ENCODE measurements at regions not wholly inside any gene's neighbourhood (a gene's known extent, or its start where the extent isn't known, plus 50 kb on each side); places are given as distances from the start of the nearest gene placed in this dataset.

DNA sequence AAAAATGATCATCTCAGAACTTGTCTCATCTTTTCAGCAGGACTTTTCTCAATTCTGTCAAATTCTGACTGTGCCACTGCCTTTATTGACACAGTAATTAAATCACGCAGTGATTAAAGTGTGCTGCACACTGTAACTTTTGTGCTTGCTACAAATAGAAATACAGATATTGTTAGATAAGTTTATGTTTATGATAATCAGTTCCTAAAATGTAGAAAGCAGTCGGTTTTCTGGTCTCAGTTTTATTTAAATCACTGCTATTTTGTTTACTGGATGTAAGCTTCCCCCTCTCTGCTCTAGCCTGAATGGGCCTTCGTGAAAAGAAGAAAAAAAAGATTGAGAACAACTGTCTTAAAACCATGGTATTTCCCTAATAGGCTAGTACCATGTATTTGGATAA is 258.8 kb upstream of the STARD13 start:
- no peak for DNase-seq
- intact Hi-C loops (cut with DNase I; ENCODE audit: low total_unique reads): loop anchor here (5.0 kb wide), 2 partner anchors 192 to 257 kb away; partner anchors contain the start of gene STARD13
- peaks cover 0 to 6% of the 10 kb centered on the region in 2 donors for H3K4me1 ChIP-seq
- H3K4me3 ChIP-seq: no peak overlapping the region
- H3K9me3 ChIP-seq: no peaks in the 10 kb centered on the region
- H3K36me3 ChIP-seq: no peaks in the 10 kb centered on the region
- H3K27ac ChIP-seq: peak overlapping the region; percentile 94 to 97
- TF ChIP-seq POLR2A (IDR thresholded peaks at IDR 0.05): no peak
- H3K27me3 ChIP-seq: no peaks in the 10 kb centered on the region

DNA sequence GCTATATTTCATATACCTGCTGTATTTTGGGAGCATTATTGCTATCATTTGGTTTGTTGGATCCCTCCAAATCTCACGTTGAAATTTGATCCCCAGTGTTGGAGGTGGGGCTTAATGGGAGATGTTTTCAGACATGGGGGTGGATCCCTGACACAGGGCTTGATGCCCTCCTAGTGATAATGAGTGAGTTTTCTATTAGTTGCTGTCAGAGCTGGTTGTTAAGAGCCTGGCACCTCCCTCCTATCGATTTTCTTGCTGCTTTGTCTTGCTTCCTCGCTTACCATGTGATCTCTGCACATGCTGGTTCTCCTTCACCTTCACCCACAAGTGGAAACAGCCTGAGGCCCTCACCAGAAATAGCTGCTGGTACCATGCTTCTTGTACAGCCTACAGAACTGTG is 259.9 kb upstream of the STARD13 start:
- Histone ChIP-seq H3K4me1 (peaks cover 0 to 6% of the 10 kb centered on the region in 2 donors), H3K27ac (peak overlapping the region; percentile 94 to 97), H3K4me3 (no peak overlapping the region), H3K36me3 (no peaks in the 10 kb centered on the region), H3K27me3 (no peaks in the 10 kb centered on the region), H3K9me3 (no peaks in the 10 kb centered on the region)
- no peak for TF ChIP-seq POLR2A (IDR thresholded peaks at IDR 0.05)
- no peak for DNase-seq
- intact Hi-C loops (cut with DNase I; ENCODE audit: low total_unique reads): no loop called here

DNA sequence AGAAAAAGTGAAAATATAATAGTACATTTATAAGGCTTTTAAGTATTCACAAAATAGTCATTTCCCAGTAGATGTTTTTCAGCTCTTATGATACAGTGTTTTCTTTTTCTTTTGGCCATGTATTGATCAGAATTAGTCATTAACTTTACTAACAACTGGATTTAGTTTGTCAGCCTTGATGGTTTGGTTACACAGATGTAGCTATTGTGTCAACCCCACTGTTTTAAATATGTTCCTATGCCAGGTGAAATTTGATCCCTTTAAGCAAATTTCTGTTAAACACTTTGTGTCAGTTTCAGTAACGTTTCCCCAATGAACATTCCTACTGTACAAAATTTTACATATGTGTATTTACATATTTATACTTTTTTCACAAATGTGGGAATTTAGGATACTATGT is 261.5 kb upstream of the STARD13 start:
- H3K9me3 ChIP-seq: no peaks in the 10 kb centered on the region
- TF ChIP-seq, protein P1, sequence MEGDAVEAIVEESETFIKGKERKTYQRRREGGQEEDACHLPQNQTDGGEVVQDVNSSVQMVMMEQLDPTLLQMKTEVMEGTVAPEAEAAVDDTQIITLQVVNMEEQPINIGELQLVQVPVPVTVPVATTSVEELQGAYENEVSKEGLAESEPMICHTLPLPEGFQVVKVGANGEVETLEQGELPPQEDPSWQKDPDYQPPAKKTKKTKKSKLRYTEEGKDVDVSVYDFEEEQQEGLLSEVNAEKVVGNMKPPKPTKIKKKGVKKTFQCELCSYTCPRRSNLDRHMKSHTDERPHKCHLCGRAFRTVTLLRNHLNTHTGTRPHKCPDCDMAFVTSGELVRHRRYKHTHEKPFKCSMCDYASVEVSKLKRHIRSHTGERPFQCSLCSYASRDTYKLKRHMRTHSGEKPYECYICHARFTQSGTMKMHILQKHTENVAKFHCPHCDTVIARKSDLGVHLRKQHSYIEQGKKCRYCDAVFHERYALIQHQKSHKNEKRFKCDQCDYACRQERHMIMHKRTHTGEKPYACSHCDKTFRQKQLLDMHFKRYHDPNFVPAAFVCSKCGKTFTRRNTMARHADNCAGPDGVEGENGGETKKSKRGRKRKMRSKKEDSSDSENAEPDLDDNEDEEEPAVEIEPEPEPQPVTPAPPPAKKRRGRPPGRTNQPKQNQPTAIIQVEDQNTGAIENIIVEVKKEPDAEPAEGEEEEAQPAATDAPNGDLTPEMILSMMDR (IDR thresholded peaks at IDR 0.05): no peak
- no peak for TF ChIP-seq POLR2A (IDR thresholded peaks at IDR 0.05)
- H3K27ac ChIP-seq: no peak overlapping the region
- H3K36me3 ChIP-seq: no peaks in the 10 kb centered on the region
- H3K4me3 ChIP-seq: no peak overlapping the region
- H3K4me1 ChIP-seq: no peaks in the 10 kb centered on the region
- intact Hi-C loops (cut with DNase I; ENCODE audit: low total_unique reads): no loop called here
- no peak for DNase-seq
- no peaks in the 10 kb centered on the region for H3K27me3 ChIP-seq

DNA sequence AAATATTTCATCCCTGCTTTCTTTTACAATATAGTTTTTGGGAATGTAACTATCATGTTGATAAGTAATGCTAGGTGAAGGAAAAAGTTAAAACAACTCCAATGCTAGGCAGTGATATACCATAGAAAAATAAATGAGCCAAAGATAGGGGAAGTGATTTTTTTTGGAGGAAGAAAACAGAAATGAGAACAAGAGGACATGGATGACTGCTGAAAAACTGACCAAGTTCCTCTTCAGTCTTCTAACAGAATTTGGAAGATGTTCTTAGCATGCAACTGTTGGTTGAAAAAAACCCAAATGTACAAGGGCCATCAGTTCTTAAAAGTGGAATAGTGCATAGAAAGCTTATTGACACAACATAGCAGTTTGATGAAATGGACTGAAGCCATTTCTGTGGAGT is 262.5 kb upstream of the STARD13 start:
- H3K27me3 ChIP-seq: no peaks in the 10 kb centered on the region
- H3K4me3 ChIP-seq: no peak overlapping the region
- H3K36me3 ChIP-seq: no peaks in the 10 kb centered on the region
- TF ChIP-seq, protein P1 (IDR thresholded peaks at IDR 0.05): no peak
- no peak for TF ChIP-seq POLR2A (IDR thresholded peaks at IDR 0.05)
- DNase-seq: no peak
- H3K9me3 ChIP-seq: no peaks in the 10 kb centered on the region
- H3K4me1 ChIP-seq: no peaks in the 10 kb centered on the region
- intact Hi-C loops (cut with DNase I; ENCODE audit: low total_unique reads): no loop called here
- H3K27ac ChIP-seq: no peak overlapping the region

DNA sequence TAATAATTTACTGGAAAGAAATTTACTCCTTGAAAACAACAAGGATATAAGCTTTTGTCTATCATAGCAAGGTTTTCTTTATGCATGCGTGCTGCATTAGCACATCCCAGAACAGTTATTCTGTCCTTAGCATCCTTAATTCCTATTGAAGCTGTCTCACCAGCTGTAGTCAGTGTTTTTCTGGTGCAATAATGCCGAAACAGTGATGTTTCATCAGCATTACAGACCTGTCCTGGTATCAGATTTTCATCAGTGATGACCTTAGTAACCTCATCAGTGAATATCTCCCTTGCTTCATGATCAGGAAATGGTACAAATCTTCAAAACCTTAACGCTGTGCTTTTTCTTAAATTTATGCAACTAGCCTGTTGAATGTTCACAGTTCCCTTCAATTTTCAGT is 264.7 kb upstream of the STARD13 start:
- Histone ChIP-seq H3K36me3 (no peaks in the 10 kb centered on the region), H3K4me1 (no peaks in the 10 kb centered on the region), H3K27ac (no peak overlapping the region), H3K27me3 (no peaks in the 10 kb centered on the region), H3K9me3 (no peaks in the 10 kb centered on the region), H3K4me3 (no peak overlapping the region)
- TF ChIP-seq, protein P1 (IDR thresholded peaks at IDR 0.05): no peak
- TF ChIP-seq POLR2A (IDR thresholded peaks at IDR 0.05): no peak
- intact Hi-C loops (cut with DNase I; ENCODE audit: low total_unique reads): no loop called here
- DNase-seq: no peak

DNA sequence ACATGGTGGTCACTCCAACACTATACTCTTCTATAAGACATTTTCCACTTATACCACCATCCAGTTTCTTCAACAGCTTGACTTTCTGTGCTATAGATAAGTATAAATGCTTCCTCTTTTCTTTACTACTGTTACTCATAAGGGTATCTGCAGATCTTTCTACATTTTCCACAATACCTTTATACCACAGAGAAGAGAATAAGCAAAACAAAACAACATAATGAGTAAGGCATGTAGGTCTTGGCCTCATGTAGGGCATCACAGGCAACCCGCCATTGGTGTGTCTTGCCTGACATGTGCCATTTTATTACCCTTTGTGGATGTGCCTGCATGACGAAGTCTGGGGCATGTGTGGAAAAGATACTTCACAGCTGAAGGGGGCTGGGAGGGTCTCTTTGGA is 265.3 kb upstream of the STARD13 start:
- TF ChIP-seq, protein P1 (IDR thresholded peaks at IDR 0.05): no peak
- TF ChIP-seq POLR2A (IDR thresholded peaks at IDR 0.05): no peak
- Histone ChIP-seq H3K4me3 (no peak overlapping the region), H3K27ac (no peak overlapping the region), H3K4me1 (no peaks in the 10 kb centered on the region), H3K9me3 (no peaks in the 10 kb centered on the region), H3K36me3 (no peaks in the 10 kb centered on the region), H3K27me3 (no peaks in the 10 kb centered on the region)
- no peak for DNase-seq
- intact Hi-C loops (cut with DNase I; ENCODE audit: low total_unique reads): no loop called here

Measured in uterus (tissue), 3 donors.